Common myeloid progenitor, CD34-positive (primary cell): ENCODE measurements at regions not wholly inside any gene's neighbourhood (a gene's known extent, or its start where the extent isn't known, plus 50 kb on each side); places are given as distances from the start of the nearest gene placed in this dataset.
A peak's percentile ranks its signal among the peaks of the same experiment; 100 is the strongest.

Experiments
- CTCF ChIA-PET: fragments of 350-600 bp; sonication (Branson Sonifier 250); formaldehyde crosslinking; loops from one replicate; lab custom pipeline; 2021; ENCODE audit warnings: antibody characterized with exemption; lab: Charles Lee
- POLR2A ChIA-PET: fragments of 350-600 bp; sonication (Branson Sonifier 250); formaldehyde crosslinking; loops from one replicate; lab custom pipeline; 2021; ENCODE audit warnings: antibody characterized with exemption; lab: Charles Lee
- DNase-seq, 3 donors: peaks; one replicate each; pipeline versions ENCODE4 v3.0.0 to v3.0.0-alpha.2; 2013
- H3K27ac ChIP-seq, 2 experiments: 1 replicate in 1 of 2; 2 replicates in 1 of 2; pipeline ENCODE4 v1.7.0; 2013; ENCODE audit warnings: inconsistent platforms in 2 of 2, low read length in 2 of 2, mild to moderate bottlenecking in 2 of 2, low read depth in 1 of 2, moderate library complexity in 1 of 2; ENCODE audit not compliant: severe bottlenecking in 2 of 2, insufficient read depth in 1 of 2, poor library complexity in 1 of 2
- H3K27me3 ChIP-seq, 5 experiments: replicated peaks in 2 of 5; 1 replicate in 3 of 5; 2 replicates in 2 of 5; pipeline versions ENCODE4 v1.6.1 to v1.7.0; 2013; ENCODE audit warnings: low read length in 4 of 5, mild to moderate bottlenecking in 2 of 5, moderate library complexity in 2 of 5, inconsistent platforms in 1 of 5; ENCODE audit not compliant: insufficient read depth in 5 of 5, control insufficient read depth in 4 of 5
- H3K36me3 ChIP-seq, 4 experiments: 1 replicate in 2 of 4; 2 replicates in 2 of 4; pipeline versions ENCODE4 v1.6.1 to v1.7.0; 2013; ENCODE audit warnings: low read length in 3 of 4, control low read depth in 1 of 4, mild to moderate bottlenecking in 1 of 4; ENCODE audit not compliant: control insufficient read depth in 4 of 4, insufficient read depth in 4 of 4
- H3K4me1 ChIP-seq, 4 experiments: 1 replicate in 3 of 4; 2 replicates in 1 of 4; pipeline versions ENCODE4 v1.6.1 to v1.7.1; 2013; ENCODE audit warnings: low read length in 3 of 4, mild to moderate bottlenecking in 3 of 4, control low read depth in 1 of 4, inconsistent platforms in 1 of 4, moderate library complexity in 1 of 4; ENCODE audit not compliant: control insufficient read depth in 4 of 4, insufficient read depth in 4 of 4; ENCODE audit errors: control extremely low read depth in 1 of 4
- H3K4me3 ChIP-seq, 7 experiments: 1 replicate in 4 of 7; 2 replicates in 3 of 7; pipeline versions ENCODE4 v1.5.1 to v1.7.0; 2013; ENCODE audit warnings: mild to moderate bottlenecking in 7 of 7, low read length in 6 of 7, moderate library complexity in 6 of 7, inconsistent platforms in 2 of 7, low read depth in 2 of 7, control low read depth in 1 of 7; ENCODE audit not compliant: insufficient read depth in 4 of 7, control insufficient read depth in 1 of 7; ENCODE audit errors: extremely low read depth in 1 of 7
- H3K9me3 ChIP-seq, 5 experiments: 1 replicate in 4 of 5; 2 replicates in 1 of 5; pipeline versions ENCODE4 v1.6.1 to v1.7.1; 2013; ENCODE audit warnings: low read length in 4 of 5, mild to moderate bottlenecking in 2 of 5, inconsistent platforms in 1 of 5, low read depth in 1 of 5, moderate library complexity in 1 of 5; ENCODE audit not compliant: control insufficient read depth in 4 of 5, insufficient read depth in 2 of 5; ENCODE audit errors: control extremely low read depth in 1 of 5
- WGBS: methylation state at CpG from one replicate; pipeline ENCODE4 v1.1.5; 2013; ENCODE audit not compliant: insufficient coverage; 5-methylcytosine and 5-hydroxymethylcytosine counted together

GRCh38 chr15:62874064-62874463, 168.5 kb upstream of the TPM1 start:
- no peak overlapping the region for H3K27ac ChIP-seq
- H3K4me3 ChIP-seq: no peak overlapping the region
- peaks cover 0 to 4% (median 0%) of the 10 kb centered on the region in 5 experiments for H3K9me3 ChIP-seq
- no peaks in the 10 kb centered on the region for H3K36me3 ChIP-seq
- 100% methylated on average over 2 of the region's 3 CpGs for WGBS
- H3K27me3 ChIP-seq: no peaks in the 10 kb centered on the region
- H3K4me1 ChIP-seq: peaks cover 0 to 2% (median under 1%) of the 10 kb centered on the region in 4 experiments
- ChIA-PET POLR2A (no interaction called here), CTCF (no interaction called here)
- no peak for DNase-seq

GRCh38 chr15:62874959-62875625, 167.5 kb upstream of the TPM1 start:
- H3K36me3 ChIP-seq: no peaks in the 10 kb centered on the region

GRCh38 chr15:62875626-62876021, 166.9 kb upstream of the TPM1 start:
- no peaks in the 10 kb centered on the region for H3K27me3 ChIP-seq
- WGBS: 100% methylated on average over 3 of the region's 4 CpGs
- H3K36me3 ChIP-seq: no peaks in the 10 kb centered on the region
- ChIA-PET CTCF (interaction anchor here (1.1 kb wide), 1 partner anchor 91 kb away, joined by 3 read pairs; no protein-coding TSS in a partner anchor), POLR2A (no interaction called here)
- H3K4me1 ChIP-seq: peaks cover 0 to 17% (median 6%) of the 10 kb centered on the region in 4 experiments
- H3K27ac ChIP-seq: no peak overlapping the region
- no peak for DNase-seq
- peaks cover 0 to 4% (median 0%) of the 10 kb centered on the region in 5 experiments for H3K9me3 ChIP-seq
- no peak overlapping the region for H3K4me3 ChIP-seq

More at GRCh38 chr15:62874959-62875625, 167.5 kb upstream of the TPM1 start:
- Histone ChIP-seq H3K4me1 (peaks cover 0 to 12% (median 4%) of the 10 kb centered on the region in 4 experiments), H3K27me3 (no peaks in the 10 kb centered on the region), H3K4me3 (no peak overlapping the region), H3K9me3 (peaks cover 0 to 4% (median 0%) of the 10 kb centered on the region in 5 experiments), H3K27ac (no peak overlapping the region)
- ChIA-PET CTCF (interaction anchor here (1.1 kb wide), 1 partner anchor 91 kb away, joined by 3 read pairs; no protein-coding TSS in a partner anchor), POLR2A (no interaction called here)
- 99% methylated on average over 9 of the region's 13 CpGs for WGBS
- DNase-seq: no peak

GRCh38 chr15:62877276-62877857, 165.2 kb upstream of the TPM1 start:
- peaks cover 0 to 17% (median 6%) of the 10 kb centered on the region in 4 experiments for H3K4me1 ChIP-seq
- H3K27me3 ChIP-seq: no peaks in the 10 kb centered on the region
- H3K4me3 ChIP-seq: no peak overlapping the region
- over 99% methylated on average over 7 of the region's 9 CpGs for WGBS
- no peak for DNase-seq
- H3K36me3 ChIP-seq: no peaks in the 10 kb centered on the region
- POLR2A ChIA-PET: no interaction called here
- CTCF ChIA-PET: interaction anchor here (1.3 kb wide), 1 partner anchor 216 kb away, joined by 3 read pairs; no protein-coding TSS in a partner anchor
- peaks cover 0 to 2% (median 0%) of the 10 kb centered on the region in 5 experiments for H3K9me3 ChIP-seq
- H3K27ac ChIP-seq: no peak overlapping the region

GRCh38 chr15:62878070-62878469, 164.5 kb upstream of the TPM1 start:
- CTCF ChIA-PET: interaction anchor here (1.3 kb wide), 1 partner anchor 215 kb away, joined by 3 read pairs; no protein-coding TSS in a partner anchor
- no peak overlapping the region for H3K4me3 ChIP-seq
- H3K4me1 ChIP-seq: peaks cover 0 to 17% (median 6%) of the 10 kb centered on the region in 4 experiments
- no peaks in the 10 kb centered on the region for H3K36me3 ChIP-seq
- WGBS: 100% methylated on average over 2 of the region's 6 CpGs
- POLR2A ChIA-PET: no interaction called here
- H3K9me3 ChIP-seq: peaks cover 0 to 2% (median 0%) of the 10 kb centered on the region in 5 experiments
- no peaks in the 10 kb centered on the region for H3K27me3 ChIP-seq
- no peak overlapping the region for H3K27ac ChIP-seq
- no peak for DNase-seq

GRCh38 chr15:62879770-62880169, 162.8 kb upstream of the TPM1 start:
- H3K4me3 ChIP-seq: peak overlapping the region in 3 of 7 experiments; percentile 6 to 66 (median 58)
- no peaks in the 10 kb centered on the region for H3K36me3 ChIP-seq
- 0% methylated on average over 3 of the region's 8 CpGs for WGBS
- peak; percentile 50 to 82 (median 69) for DNase-seq
- peaks cover 0 to 1% (median 0%) of the 10 kb centered on the region in 5 experiments for H3K27me3 ChIP-seq
- H3K9me3 ChIP-seq: peaks cover 0 to 2% (median 0%) of the 10 kb centered on the region in 5 experiments
- no peak overlapping the region for H3K27ac ChIP-seq
- CTCF ChIA-PET: interaction anchor here (0.7 kb wide), 1 partner anchor 16 kb away, joined by 3 read pairs; no protein-coding TSS in a partner anchor
- POLR2A ChIA-PET: no interaction called here
- H3K4me1 ChIP-seq: peaks cover 0 to 17% (median 6%) of the 10 kb centered on the region in 4 experiments
